ENCODE measurements at regions not wholly inside any gene's neighbourhood (a gene's known extent, or its start where the extent isn't known, plus 50 kb on each side); places are given as distances from the start of the nearest gene placed in this dataset.

- H3K27ac Mint-ChIP-seq, result peak overlapping the region; percentile 94
- H3K4me3 Mint-ChIP-seq, result no peak overlapping the region
- H3K4me1 Mint-ChIP-seq (ENCODE audit: low read depth), result peaks cover 65% of the 10 kb centered on the region
- H3K36me3 Mint-ChIP-seq (ENCODE audit: low read depth), result peaks cover 21% of the 10 kb centered on the region
- TF ChIP-seq, protein P1, sequence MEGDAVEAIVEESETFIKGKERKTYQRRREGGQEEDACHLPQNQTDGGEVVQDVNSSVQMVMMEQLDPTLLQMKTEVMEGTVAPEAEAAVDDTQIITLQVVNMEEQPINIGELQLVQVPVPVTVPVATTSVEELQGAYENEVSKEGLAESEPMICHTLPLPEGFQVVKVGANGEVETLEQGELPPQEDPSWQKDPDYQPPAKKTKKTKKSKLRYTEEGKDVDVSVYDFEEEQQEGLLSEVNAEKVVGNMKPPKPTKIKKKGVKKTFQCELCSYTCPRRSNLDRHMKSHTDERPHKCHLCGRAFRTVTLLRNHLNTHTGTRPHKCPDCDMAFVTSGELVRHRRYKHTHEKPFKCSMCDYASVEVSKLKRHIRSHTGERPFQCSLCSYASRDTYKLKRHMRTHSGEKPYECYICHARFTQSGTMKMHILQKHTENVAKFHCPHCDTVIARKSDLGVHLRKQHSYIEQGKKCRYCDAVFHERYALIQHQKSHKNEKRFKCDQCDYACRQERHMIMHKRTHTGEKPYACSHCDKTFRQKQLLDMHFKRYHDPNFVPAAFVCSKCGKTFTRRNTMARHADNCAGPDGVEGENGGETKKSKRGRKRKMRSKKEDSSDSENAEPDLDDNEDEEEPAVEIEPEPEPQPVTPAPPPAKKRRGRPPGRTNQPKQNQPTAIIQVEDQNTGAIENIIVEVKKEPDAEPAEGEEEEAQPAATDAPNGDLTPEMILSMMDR (IDR thresholded peaks at IDR 0.05), result no peak
- no peaks in the 10 kb centered on the region for H3K27me3 Mint-ChIP-seq (ENCODE audit: insufficient read depth)
- no peaks in the 10 kb centered on the region; the same call in 1 of the 2 replicates for H3K9me3 Mint-ChIP-seq
- no peak for DNase-seq
These were observed 77.1 kb upstream of the PRR16 start for GRCh38 chr5:120386981-120387380.

DNA sequence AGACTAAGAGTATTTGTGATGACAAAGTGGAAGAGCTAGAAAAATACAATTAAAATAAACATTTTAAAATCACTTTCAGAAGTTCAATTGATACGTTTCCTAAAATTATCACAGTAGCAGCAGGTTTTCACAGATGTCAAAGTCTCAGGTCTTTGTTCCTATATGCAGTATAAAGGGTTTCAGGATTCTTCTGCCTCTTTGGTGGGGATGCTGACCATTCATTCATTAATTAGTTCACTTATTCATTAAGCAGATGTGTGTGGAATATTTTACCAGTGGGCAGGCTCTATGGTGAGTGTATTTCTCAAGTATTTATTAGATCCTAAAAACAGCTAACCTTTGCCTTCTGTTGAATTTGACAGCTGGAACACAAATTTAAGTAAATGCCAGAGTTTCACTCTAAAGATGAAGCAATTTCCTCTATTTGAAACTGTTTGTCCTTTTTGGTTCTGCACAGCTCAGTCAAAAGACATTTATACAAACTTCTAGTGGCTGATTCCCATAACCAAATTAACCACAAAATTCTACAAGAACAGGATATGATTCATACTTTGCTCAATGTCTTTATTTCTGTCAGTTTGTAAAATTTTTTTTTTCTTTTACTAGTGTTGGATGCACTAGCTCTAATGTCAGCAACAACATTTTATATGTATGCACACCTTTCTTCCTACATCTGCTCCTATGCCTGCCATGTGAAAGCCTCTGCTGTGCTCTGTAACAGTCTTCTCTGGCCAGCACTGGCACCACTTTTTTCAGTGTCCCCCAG, 75.9 kb upstream of the PRR16 start:
- no peaks in the 10 kb centered on the region for H3K27me3 Mint-ChIP-seq (ENCODE audit: insufficient read depth)
- H3K4me3 Mint-ChIP-seq, result peak overlapping the region; percentile 32
- peaks cover 23% of the 10 kb centered on the region for H3K36me3 Mint-ChIP-seq (ENCODE audit: low read depth)
- TF ChIP-seq, protein P1 (IDR thresholded peaks at IDR 0.05), result no peak
- H3K9me3 Mint-ChIP-seq, result no peaks in the 10 kb centered on the region; the same call in 1 of the 2 replicates
- H3K4me1 Mint-ChIP-seq (ENCODE audit: low read depth), result peaks cover 72% of the 10 kb centered on the region
- peak overlapping the region; percentile 94 for H3K27ac Mint-ChIP-seq
- DNase-seq, result peak; percentile 94

DNA sequence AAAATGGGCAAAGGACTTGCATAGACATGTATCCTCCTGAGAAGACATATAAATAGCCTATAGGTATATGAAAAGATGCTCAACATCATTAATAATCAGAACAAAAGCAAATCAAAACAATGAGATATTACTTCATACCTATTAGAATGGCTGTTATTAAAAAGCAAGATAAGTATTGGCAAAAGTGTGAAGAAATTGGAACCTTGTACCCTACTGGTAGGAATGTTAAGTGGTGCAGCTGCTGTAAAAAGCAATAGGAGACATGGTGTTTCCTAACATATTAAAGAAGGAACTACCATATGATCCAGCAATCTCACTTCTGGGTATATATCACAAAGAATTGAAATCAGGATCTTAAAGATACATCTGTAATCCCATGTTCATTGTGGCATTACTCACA, 69.8 kb upstream of the PRR16 start:
- no peak for DNase-seq
- H3K4me3 Mint-ChIP-seq, result no peak overlapping the region
- no peaks in the 10 kb centered on the region for H3K27me3 Mint-ChIP-seq (ENCODE audit: insufficient read depth)
- H3K36me3 Mint-ChIP-seq (ENCODE audit: low read depth), result peaks cover 46% of the 10 kb centered on the region
- no peak overlapping the region for H3K27ac Mint-ChIP-seq
- peaks cover 60% of the 10 kb centered on the region for H3K4me1 Mint-ChIP-seq (ENCODE audit: low read depth)
- H3K9me3 Mint-ChIP-seq, result peaks cover 12% of the 10 kb centered on the region
- TF ChIP-seq, protein P1 (IDR thresholded peaks at IDR 0.05), result peak; percentile 65

DNA sequence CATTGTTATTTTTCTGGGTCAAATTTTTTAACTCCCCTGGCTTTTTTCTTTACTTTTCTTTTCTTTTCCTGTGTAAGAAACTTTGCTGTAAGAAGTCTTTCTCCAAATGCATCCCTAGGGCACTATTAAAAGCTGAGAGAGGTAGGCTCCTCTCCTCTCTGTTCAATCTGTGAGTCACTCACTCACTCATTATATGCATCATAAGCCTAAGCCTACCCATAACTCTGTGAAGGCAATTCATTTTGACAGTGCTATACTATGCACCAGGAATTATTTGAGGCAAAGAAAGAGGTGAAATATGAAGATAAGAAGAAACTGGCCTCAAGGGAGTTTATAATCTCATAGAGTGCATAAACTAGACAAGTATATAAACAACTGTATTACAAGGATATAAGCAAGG, 67.9 kb upstream of the PRR16 start:
- DNase-seq, result peak; percentile 83
- H3K9me3 Mint-ChIP-seq, result peaks cover 26% of the 10 kb centered on the region
- peaks cover 49% of the 10 kb centered on the region for H3K36me3 Mint-ChIP-seq (ENCODE audit: low read depth)
- H3K27ac Mint-ChIP-seq, result peak overlapping the region; percentile 71
- H3K4me1 Mint-ChIP-seq (ENCODE audit: low read depth), result peaks cover 46% of the 10 kb centered on the region
- peak overlapping the region; percentile 16; the same call in 1 of the 2 replicates for H3K4me3 Mint-ChIP-seq
- H3K27me3 Mint-ChIP-seq (ENCODE audit: insufficient read depth), result no peaks in the 10 kb centered on the region
- TF ChIP-seq, protein P1 (IDR thresholded peaks at IDR 0.05), result no peak

DNA sequence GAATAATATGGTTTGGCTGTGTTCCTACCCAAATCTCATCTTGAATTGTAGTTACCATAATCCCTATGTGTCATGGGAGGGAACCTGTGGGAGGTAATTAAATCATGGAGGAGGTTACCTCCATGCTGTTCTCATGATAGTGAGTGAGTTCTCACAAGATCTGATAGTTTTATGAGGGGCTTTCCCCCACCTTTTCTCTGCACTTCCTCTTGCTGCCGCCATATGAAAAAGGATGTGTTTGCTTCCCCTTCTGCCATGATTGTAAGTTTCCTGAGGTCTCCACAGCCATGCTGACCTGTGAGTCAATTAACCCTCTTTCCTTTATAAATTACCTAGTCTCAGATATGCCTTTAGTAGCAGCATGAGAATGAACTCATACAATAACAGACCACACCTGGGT, 63.7 kb upstream of the PRR16 start:
- Mint-ChIP-seq H3K27me3 (ENCODE audit: insufficient read depth) (no peaks in the 10 kb centered on the region), H3K36me3 (ENCODE audit: low read depth) (peaks cover 38% of the 10 kb centered on the region)

More for the DNA sequence above, 63.7 kb upstream of the PRR16 start:
- Mint-ChIP-seq H3K27ac (no peak overlapping the region), H3K4me3 (no peak overlapping the region), H3K4me1 (ENCODE audit: low read depth) (peaks cover 40% of the 10 kb centered on the region), H3K9me3 (peaks cover 26% of the 10 kb centered on the region)
- TF ChIP-seq, protein P1 (IDR thresholded peaks at IDR 0.05), result no peak
- no peak for DNase-seq
